HG03025 (cell line): ENCODE measurements at regions not wholly inside any gene's neighbourhood (a gene's known extent, or its start where the extent isn't known, plus 50 kb on each side); places are given as distances from the start of the nearest gene placed in this dataset.

Experiments used
- ATAC-seq: cut with Tn5 transposase; IDR thresholded peaks from one replicate; pipeline ENCODE4 v1.9.1; 2021; ENCODE audit warnings: mild to moderate bottlenecking, moderate library complexity; ENCODE audit not compliant: unreplicated experiment, low FRiP score

DNA sequence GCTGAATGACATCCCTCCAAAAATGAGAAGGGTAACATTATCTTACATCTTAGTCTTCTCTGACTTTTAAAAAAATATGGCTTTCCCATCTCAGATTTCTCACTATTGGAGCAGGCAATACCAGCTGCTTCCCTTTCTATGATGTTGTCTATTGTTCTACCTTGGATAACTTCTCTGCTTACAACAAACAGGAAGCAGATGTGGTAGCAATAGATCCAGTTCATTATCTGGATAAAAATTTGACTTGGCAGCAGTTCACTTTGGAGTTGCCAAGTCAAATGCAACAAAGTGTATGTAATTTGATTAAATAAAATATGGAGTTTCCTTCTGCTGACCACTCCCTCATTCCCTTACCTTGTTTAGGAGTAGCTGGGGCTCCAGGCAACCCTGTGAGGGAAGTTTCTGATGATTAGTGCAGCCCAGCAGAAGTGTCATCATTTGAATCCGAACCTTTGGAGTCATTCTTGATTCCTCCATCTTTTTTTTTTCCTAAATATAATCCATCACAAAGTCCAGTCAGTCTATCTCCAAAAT is 72.0 kb upstream of the GPRIN3 start:
- no peak for ATAC-seq

DNA sequence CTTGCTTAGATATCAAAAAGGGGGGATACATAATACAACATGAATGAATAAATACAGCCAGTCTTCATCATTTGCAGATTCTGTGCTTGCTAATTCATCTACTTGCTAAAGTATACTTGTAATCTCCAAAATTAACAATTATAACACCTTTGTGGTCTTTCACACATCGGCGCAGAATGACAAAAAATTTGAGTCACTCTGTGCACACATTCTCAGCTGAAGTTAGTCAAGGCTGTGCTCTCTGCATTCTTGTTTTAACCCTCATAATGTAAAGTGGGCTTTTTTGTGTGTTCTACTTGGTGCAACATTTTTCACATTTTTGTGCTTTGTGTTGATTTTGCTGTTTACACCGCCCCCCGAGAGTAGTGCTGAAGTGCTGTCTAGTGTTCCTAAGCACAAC is 65.8 kb upstream of the GPRIN3 start:
- ATAC-seq, result no peak

DNA sequence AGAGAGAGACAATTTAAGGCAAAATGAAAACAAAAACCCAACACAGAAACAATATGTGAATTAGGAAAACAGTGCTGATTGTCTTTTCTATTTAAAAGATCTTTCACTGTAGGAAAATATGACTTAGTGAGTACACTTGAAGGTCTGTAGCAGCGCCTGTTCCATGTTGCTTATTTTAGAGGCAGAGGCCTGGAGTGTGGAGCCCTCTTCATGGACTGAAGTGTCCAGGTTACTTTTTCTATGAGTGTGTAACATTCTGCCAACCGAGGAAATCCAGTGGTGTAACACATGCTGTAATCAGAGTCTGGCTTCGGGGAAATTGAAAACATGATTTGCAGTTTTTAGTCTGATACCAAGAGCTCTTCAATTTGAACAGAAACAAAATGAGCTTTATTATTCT is 64.0 kb upstream of the GPRIN3 start:
- no peak for ATAC-seq

DNA sequence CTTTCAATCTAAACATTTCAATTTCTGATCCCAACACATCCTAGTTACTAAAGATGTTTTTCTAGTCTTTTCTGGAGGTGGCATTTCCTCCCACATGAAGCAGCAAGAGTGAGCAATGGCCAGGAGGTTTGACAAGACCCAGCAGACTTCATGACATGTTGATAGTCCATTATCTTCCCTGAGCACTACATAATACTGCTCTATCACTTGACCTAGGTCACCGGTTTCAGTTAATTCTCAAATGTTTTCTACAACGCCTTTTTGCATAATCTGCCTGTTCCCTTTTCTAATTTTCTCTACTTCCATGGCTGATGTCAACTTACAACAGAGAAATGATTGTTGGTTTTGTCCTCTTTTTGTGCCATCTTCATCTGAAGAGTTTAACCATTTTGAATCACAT is 62.0 kb upstream of the GPRIN3 start:
- no peak for ATAC-seq

DNA sequence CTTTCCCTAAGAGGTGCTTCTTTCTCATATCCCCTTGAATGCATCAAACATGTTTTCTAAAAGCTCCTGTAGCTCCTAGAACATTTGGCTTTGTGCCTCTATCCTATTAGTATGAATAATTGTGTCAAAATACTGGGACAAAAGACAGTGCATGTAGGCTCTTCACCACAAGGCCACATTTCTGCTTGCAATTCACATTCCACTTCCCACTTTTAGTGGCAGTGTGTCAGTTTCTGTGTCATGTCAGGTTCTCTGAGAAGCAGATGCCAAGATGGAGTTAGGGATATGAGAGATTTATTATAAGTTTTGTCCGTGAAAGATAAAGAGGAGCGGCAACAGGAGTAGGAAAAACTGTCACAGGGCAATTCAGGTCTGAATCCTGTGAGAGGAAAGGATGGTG is 61.3 kb upstream of the GPRIN3 start:
- no peak for ATAC-seq

DNA sequence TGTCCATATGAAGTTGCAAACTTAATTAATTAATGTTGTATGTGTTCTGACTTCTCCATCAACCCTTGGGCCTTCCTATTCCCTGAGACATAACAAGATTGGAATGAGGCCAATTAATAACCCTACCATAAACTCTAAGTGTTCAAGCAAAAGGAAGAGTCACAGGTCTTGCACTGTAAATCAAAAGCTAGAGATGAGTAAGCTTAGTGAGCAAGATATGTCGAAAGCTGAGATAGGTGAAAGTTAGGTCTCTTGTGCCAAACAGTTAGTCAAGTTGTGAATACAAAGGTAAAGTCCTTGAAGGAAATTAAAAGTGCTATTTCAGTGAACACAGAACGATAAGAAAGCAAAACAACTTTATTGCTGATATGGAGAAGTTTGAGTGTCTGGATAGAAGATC is 58.2 kb upstream of the GPRIN3 start:
- ATAC-seq, result no peak

DNA sequence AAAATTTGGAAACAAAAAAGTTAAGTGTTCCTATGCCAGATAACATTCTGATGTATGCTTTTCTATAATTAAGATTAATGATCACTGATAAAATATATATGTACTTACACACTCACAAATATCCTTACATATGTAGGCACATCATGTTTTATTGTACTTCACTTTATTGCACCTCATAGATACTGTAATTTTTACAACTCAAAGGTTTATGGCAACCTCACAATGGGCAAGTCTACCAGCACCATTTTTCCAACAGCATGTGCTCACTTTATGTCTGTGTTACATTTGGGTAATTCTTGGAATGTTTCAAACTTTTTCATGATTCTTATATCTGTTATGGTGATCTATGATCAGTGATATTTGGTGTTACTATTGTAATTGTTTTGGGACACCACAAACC is 57.8 kb upstream of the GPRIN3 start:
- ATAC-seq, result no peak

DNA sequence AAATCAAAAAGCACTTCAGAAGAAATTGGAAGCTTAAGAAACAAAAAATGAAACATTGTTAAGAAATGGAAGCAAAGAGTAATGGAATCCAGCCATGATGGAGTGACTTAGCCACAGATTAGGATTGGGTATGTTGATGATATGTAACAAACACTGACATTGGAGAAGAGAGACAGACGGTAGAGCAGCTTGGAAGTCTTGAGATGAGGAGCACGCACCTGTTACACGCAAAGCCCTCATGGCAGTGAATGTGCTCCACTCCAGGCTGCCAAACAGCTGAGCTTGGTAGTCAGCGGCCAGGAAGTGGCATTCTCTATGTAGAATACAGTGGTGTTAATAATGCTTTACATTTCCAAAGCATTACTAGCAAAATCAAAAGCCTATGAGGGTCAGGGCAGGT is 56.9 kb upstream of the GPRIN3 start:
- no peak for ATAC-seq

DNA sequence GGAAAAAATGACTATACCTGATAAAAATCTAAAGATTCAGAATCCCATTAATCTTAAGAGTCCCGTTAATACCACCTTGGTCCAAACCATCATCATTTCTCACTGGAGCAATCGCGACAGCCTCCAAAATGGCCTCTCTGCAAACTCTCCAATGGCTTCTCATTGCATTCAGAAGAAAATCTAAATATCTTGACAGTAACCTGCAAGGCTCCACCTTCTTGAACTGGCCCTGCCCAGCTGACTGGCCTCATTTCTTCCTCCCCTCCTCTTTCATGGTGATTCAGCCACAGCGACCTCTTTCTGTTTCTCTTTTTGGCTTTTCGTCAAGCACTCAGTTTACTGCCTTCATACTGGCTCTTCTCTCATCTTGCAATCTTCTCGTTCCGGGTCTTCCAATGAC is 56.2 kb upstream of the GPRIN3 start:
- ATAC-seq, result no peak

DNA sequence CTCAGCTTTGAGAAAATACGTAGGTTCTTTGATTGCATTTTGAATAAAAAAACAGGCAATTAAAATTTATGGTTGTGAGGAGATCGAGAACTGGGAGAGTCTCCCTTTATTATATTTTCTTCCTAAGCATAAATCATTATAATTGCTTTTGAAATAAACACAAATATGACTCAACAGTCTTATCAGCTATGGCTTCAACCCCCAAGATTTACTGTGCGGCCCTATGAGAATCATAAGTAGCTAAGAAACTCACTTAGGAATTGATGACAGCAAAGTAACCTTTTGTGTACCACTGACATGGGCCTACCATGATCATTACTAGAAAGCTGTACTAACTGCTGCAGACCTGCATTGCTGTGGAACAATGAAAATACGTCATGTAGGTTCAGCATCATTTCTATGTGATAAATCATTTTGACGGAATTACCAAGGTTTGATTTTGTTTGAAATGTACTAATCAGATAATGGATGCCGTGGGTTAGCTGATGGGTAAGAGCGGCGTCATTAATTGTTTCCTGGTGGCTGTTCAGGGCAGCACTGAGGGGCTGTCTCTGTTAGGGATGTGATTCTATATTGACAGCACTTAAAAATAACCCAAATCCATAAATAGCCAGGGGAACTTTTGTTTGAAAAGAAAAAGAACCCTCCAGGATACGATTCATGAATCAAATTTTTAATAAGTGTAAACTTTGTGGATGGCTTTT is 51.5 kb upstream of the GPRIN3 start:
- no peak for ATAC-seq

DNA sequence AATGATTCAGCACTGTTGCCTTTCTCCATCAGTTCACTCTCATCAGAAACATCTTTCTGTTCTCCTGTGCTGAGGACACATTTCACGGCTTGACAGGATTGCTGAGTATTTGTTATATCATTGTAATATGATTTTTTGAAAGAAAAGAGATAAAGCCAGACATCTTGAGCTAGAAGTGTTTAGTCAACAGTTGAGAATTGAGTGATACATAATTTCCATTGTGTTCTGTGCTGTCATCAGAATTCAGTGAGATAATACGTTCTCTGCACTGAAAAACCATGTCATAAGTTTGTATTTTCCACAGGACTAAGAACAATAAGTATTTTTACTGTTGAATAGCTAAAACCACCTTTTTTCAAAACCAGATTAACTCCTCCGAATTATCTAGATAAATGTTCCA is 50.2 kb upstream of the GPRIN3 start:
- ATAC-seq, result no peak
